MM.1S (cell line): ENCODE measurements at regions not wholly inside any gene's neighbourhood (a gene's known extent, or its start where the extent isn't known, plus 50 kb on each side); places are given as distances from the start of the nearest gene placed in this dataset.

Source experiments
- DNase-seq: peaks from one replicate; pipeline ENCODE4 v3.0.0-alpha.2; 2015
- H2AFZ ChIP-seq: fragments of 300-600 bp; sonication (generic); 2 replicates; pipeline ENCODE4 v1.6.0; 2016; ENCODE audit warnings: antibody characterized with exemption, low read length
- H3F3A ChIP-seq: fragments of 300-600 bp; sonication (generic); 2 replicates; pipeline ENCODE4 v1.6.1; 2016; ENCODE audit warnings: mild to moderate bottlenecking, antibody characterized with exemption, low read length, moderate library complexity, mixed read lengths; ENCODE audit not compliant: insufficient read depth
- H3K27ac ChIP-seq: fragments of 300-600 bp; sonication (generic); 2 replicates; pipeline ENCODE4 v1.5.1; 2016; ENCODE audit warnings: mild to moderate bottlenecking, low read length
- H3K27me3 ChIP-seq: fragments of 300-600 bp; sonication (generic); replicated peaks from 2 replicates; pipeline ENCODE4 v1.6.0; 2016; ENCODE audit warnings: low read length; ENCODE audit not compliant: insufficient read depth
- H3K36me3 ChIP-seq: fragments of 300-600 bp; sonication (generic); replicated peaks from 2 replicates; pipeline ENCODE4 v1.6.1; 2016; ENCODE audit warnings: mild to moderate bottlenecking, low read length, mixed read lengths; ENCODE audit not compliant: insufficient read depth
- H3K4me1 ChIP-seq: fragments of 300-600 bp; sonication (generic); 2 replicates; pipeline ENCODE4 v1.6.1; 2016; ENCODE audit warnings: low read length, mixed read lengths
- H3K4me2 ChIP-seq: fragments of 300-600 bp; sonication (generic); 2 replicates; pipeline ENCODE4 v1.6.0; 2016; ENCODE audit warnings: low read depth, low read length
- H3K4me3 ChIP-seq: fragments of 300-600 bp; sonication (generic); 2 replicates; pipeline ENCODE4 v1.5.1; 2016; ENCODE audit warnings: low read length, mixed read lengths
- H3K79me2 ChIP-seq: fragments of 300-600 bp; sonication (generic); 2 replicates; pipeline ENCODE4 v1.6.1; 2016; ENCODE audit warnings: mixed run types, low read length, mixed read lengths
- H3K9ac ChIP-seq: fragments of 300-600 bp; sonication (generic); 2 replicates; pipeline ENCODE4 v1.6.1; 2016; ENCODE audit warnings: low read length, mixed read lengths
- H3K9me2 ChIP-seq: fragments of 300-600 bp; sonication (generic); replicated peaks from 2 replicates; pipeline ENCODE4 v1.6.1; 2016; ENCODE audit warnings: mild to moderate bottlenecking, low read length, mixed read lengths; ENCODE audit not compliant: insufficient read depth
- H3K9me3 ChIP-seq: fragments of 300-600 bp; sonication (generic); replicated peaks from 2 replicates; pipeline ENCODE4 v1.6.1; 2016; ENCODE audit warnings: mild to moderate bottlenecking, low read length, mixed read lengths; ENCODE audit not compliant: insufficient read depth
- H4K20me1 ChIP-seq: fragments of 300-600 bp; sonication (generic); 2 replicates; pipeline ENCODE4 v1.6.1; 2016; ENCODE audit warnings: mild to moderate bottlenecking, low read length, moderate library complexity, mixed read lengths; ENCODE audit not compliant: insufficient read depth
- CTCF ChIP-seq: fragments of 300-600 bp; sonication (generic); IDR thresholded peaks from 2 replicates; pipeline ENCODE4 v1.5.1; 2016; ENCODE audit warnings: antibody characterized with exemption, low read length, mixed read lengths
- EZH2 ChIP-seq: fragments of 300-600 bp; sonication (generic); optimal IDR thresholded peaks from 2 replicates; pipeline ENCODE3; 2017; ENCODE audit warnings: low read depth, mild to moderate bottlenecking, antibody characterized with exemption, low read length, mixed read lengths
- EZH2phosphoT487 ChIP-seq: fragments of 300-600 bp; sonication (generic); IDR thresholded peaks from 2 replicates; pipeline ENCODE4 v1.6.1; 2018; ENCODE audit warnings: antibody characterized with exemption, low read length

DNA sequence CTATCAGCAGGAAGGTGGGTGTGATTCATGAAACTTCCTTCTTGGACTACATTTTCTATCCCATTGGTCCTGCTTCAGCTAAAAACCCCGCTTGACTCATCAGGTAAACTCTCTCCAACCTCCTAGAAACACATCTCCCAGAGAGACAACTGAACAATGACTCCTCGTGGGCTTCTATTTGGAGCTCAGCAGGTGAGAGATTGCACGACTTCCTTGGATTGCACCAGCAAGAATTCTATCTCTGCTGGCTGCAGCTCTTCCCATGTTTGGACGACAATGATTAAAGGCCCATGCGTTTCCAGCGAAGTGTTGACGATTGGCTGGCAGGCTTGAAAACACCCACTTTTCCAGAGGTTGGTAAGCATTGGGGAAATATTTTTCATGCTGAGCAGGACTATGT lies 216.1 kb upstream of the NTM start:
- DNase-seq, result no peak
- Histone ChIP-seq H4K20me1 (no peaks in the 10 kb centered on the region), H3K79me2 (no peaks in the 10 kb centered on the region), H3K36me3 (no peaks in the 10 kb centered on the region), H3K4me1 (no peaks in the 10 kb centered on the region), H3K4me2 (no peak overlapping the region), H3K9me2 (no peaks in the 10 kb centered on the region), H2AFZ (no peak overlapping the region), H3K9ac (no peak overlapping the region), H3K9me3 (no peaks in the 10 kb centered on the region), H3F3A (no peaks in the 10 kb centered on the region), H3K4me3 (no peak overlapping the region), H3K27me3 (no peaks in the 10 kb centered on the region), H3K27ac (no peak overlapping the region)
- TF ChIP-seq EZH2, result no peak
- no peak for TF ChIP-seq EZH2phosphoT487
- TF ChIP-seq CTCF, result no peak

GRCh38 chr11:131157678-131158077 lies 212.7 kb upstream of the NTM start:
- H3K9me3 ChIP-seq, result no peaks in the 10 kb centered on the region
- no peak for TF ChIP-seq CTCF
- no peak for TF ChIP-seq EZH2
- TF ChIP-seq EZH2phosphoT487, result no peak
- no peaks in the 10 kb centered on the region for H3K27me3 ChIP-seq
- H3K9me2 ChIP-seq, result no peaks in the 10 kb centered on the region
- no peaks in the 10 kb centered on the region for H4K20me1 ChIP-seq
- no peak overlapping the region for H3K4me3 ChIP-seq
- no peaks in the 10 kb centered on the region for H3K4me1 ChIP-seq
- H3F3A ChIP-seq, result no peaks in the 10 kb centered on the region
- H3K36me3 ChIP-seq, result no peaks in the 10 kb centered on the region
- no peak overlapping the region for H3K4me2 ChIP-seq
- H3K9ac ChIP-seq, result no peak overlapping the region
- H3K79me2 ChIP-seq, result no peaks in the 10 kb centered on the region
- no peak overlapping the region for H3K27ac ChIP-seq
- H2AFZ ChIP-seq, result no peak overlapping the region
- DNase-seq, result no peak

GRCh38 chr11:131160846-131161245 lies 209.6 kb upstream of the NTM start:
- H4K20me1 ChIP-seq, result no peaks in the 10 kb centered on the region
- H3K79me2 ChIP-seq, result no peaks in the 10 kb centered on the region
- no peaks in the 10 kb centered on the region for H3K4me1 ChIP-seq
- no peaks in the 10 kb centered on the region for H3K27me3 ChIP-seq
- no peak overlapping the region for H3K4me2 ChIP-seq
- DNase-seq, result no peak
- no peak overlapping the region for H3K9ac ChIP-seq
- H3F3A ChIP-seq, result no peaks in the 10 kb centered on the region
- H3K9me2 ChIP-seq, result no peaks in the 10 kb centered on the region
- TF ChIP-seq EZH2 (no peak), CTCF (no peak), EZH2phosphoT487 (no peak)
- H2AFZ ChIP-seq, result no peak overlapping the region
- H3K27ac ChIP-seq, result no peak overlapping the region
- H3K4me3 ChIP-seq, result no peak overlapping the region
- H3K9me3 ChIP-seq, result no peaks in the 10 kb centered on the region
- H3K36me3 ChIP-seq, result no peaks in the 10 kb centered on the region

DNA sequence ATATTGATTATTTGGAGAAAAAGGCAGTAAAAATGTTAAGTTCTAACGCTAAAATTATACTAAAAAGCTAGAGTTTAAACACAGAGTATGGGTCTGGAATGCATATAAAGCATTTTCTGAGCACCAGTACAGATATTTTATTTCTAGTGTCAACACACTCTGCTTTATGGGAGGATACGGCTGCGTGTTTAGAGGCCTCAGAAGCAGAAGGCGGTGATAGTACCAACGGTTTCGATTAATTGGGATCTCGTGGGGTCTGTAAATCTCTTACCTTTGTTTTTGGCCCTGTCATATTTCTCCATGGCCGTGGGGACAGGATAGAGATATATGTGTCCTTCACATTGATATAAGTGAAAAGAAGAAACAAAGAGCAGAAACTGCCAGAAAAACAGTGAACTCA lies 206.8 kb upstream of the NTM start:
- H3K27me3 ChIP-seq, result no peaks in the 10 kb centered on the region
- no peaks in the 10 kb centered on the region for H3K79me2 ChIP-seq

More for the DNA sequence above, 206.8 kb upstream of the NTM start:
- H3K9me2 ChIP-seq, result no peaks in the 10 kb centered on the region
- no peak overlapping the region for H2AFZ ChIP-seq
- H3K9ac ChIP-seq, result no peak overlapping the region
- H3K36me3 ChIP-seq, result no peaks in the 10 kb centered on the region
- DNase-seq, result no peak
- no peaks in the 10 kb centered on the region for H3K4me1 ChIP-seq
- H3F3A ChIP-seq, result no peaks in the 10 kb centered on the region
- H3K9me3 ChIP-seq, result no peaks in the 10 kb centered on the region
- no peak overlapping the region for H3K27ac ChIP-seq
- no peak for TF ChIP-seq EZH2phosphoT487
- no peak for TF ChIP-seq CTCF
- TF ChIP-seq EZH2, result no peak
- no peaks in the 10 kb centered on the region for H4K20me1 ChIP-seq
- H3K4me2 ChIP-seq, result no peak overlapping the region
- no peak overlapping the region for H3K4me3 ChIP-seq
